ENCODE measurements at regions not wholly inside any gene's neighbourhood (a gene's known extent, or its start where the extent isn't known, plus 50 kb on each side); places are given as distances from the start of the nearest gene placed in this dataset.

DNA sequence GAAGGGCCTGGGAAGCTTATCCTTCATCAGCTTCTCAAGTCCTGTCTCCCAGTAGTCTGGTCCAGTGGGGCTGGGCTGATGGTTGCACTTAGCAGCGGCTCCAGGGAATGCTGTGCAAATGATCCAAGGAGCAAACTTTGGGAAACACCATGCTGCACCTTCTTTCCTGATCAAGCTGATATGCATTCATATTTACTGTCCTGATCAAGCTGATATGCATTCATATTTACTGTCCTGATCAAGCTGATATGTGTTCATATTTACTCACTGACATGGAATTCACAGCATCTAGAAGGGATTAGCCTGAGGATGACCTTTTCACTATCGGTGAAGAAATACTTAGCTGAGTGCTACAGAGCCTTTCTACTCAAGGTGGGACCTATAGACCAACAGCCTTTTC, 330.7 kb downstream of the BMPER start:
- Histone ChIP-seq H3K36me3 (ENCODE audit: insufficient read depth, low read depth, low read length) (no peaks in the 10 kb centered on the region), H3K4me3 (ENCODE audit: low read length) (no peak overlapping the region), H3K27me3 (ENCODE audit: insufficient read depth, low read length) (no peaks in the 10 kb centered on the region), H3K9ac (ENCODE audit: low read depth, low read length) (no peak overlapping the region), H3K27ac (ENCODE audit: low read length) (no peak overlapping the region), H3K9me3 (ENCODE audit: insufficient read depth, low read depth, low read length) (no peaks in the 10 kb centered on the region), H3K4me1 (ENCODE audit: insufficient read depth, low read length) (no peaks in the 10 kb centered on the region)

DNA sequence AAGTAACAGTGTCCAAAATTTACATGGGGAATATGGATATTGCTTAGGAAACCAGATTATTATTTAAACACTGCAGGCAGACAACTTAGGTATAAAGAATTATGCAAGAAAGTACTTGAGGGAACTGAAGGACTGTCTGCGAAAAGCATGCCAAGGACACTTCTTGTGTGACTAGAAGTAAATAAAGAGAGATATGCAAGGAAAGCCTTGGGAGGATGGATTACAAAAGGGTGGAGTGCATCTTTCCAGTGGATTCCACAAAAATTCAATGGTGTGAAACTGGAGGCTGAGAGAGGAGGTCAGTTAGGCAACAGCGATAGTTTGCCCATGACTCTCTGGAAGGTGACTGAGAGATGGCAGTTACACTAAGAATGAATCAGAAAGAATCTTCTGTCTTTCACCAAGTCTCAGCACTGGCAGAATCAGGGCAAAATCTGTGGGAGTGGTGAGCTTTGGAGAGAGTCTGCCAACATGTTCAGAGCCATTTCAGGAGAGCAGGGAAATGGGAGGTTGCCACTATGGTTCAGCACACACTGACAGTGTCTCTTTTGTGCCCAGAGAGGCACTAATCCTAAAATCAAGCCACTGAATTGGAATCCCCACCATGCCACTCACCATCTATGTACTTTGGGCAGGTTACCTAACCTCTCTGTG, 331.6 kb downstream of the BMPER start:
- H3K4me1 ChIP-seq (ENCODE audit: insufficient read depth, low read length) = no peaks in the 10 kb centered on the region
- no peak overlapping the region for H3K4me3 ChIP-seq (ENCODE audit: low read length)
- H3K9ac ChIP-seq (ENCODE audit: low read depth, low read length) = no peak overlapping the region
- H3K27ac ChIP-seq (ENCODE audit: low read length) = no peak overlapping the region
- no peaks in the 10 kb centered on the region for H3K27me3 ChIP-seq (ENCODE audit: insufficient read depth, low read length)
- no peaks in the 10 kb centered on the region for H3K36me3 ChIP-seq (ENCODE audit: insufficient read depth, low read depth, low read length)
- no peaks in the 10 kb centered on the region for H3K9me3 ChIP-seq (ENCODE audit: insufficient read depth, low read depth, low read length)

- Histone ChIP-seq H3K27ac (ENCODE audit: low read length) (no peak overlapping the region), H3K4me1 (ENCODE audit: insufficient read depth, low read length) (no peaks in the 10 kb centered on the region), H3K4me3 (ENCODE audit: low read length) (no peak overlapping the region), H3K27me3 (ENCODE audit: insufficient read depth, low read length) (no peaks in the 10 kb centered on the region), H3K9ac (ENCODE audit: low read depth, low read length) (no peak overlapping the region), H3K36me3 (ENCODE audit: insufficient read depth, low read depth, low read length) (no peaks in the 10 kb centered on the region), H3K9me3 (ENCODE audit: insufficient read depth, low read depth, low read length) (no peaks in the 10 kb centered on the region)
Measured at GRCh38 chr7:34237493-34237849, 332.1 kb downstream of the BMPER start.

GRCh38 chr7:34240417-34240816, 335.1 kb downstream of the BMPER start:
- Histone ChIP-seq H3K27me3 (ENCODE audit: insufficient read depth, low read length) (no peaks in the 10 kb centered on the region), H3K9me3 (ENCODE audit: insufficient read depth, low read depth, low read length) (no peaks in the 10 kb centered on the region), H3K27ac (ENCODE audit: low read length) (no peak overlapping the region), H3K36me3 (ENCODE audit: insufficient read depth, low read depth, low read length) (no peaks in the 10 kb centered on the region), H3K9ac (ENCODE audit: low read depth, low read length) (no peak overlapping the region), H3K4me3 (ENCODE audit: low read length) (no peak overlapping the region), H3K4me1 (ENCODE audit: insufficient read depth, low read length) (no peaks in the 10 kb centered on the region)

- H3K9ac ChIP-seq (ENCODE audit: low read depth, low read length) = no peak overlapping the region
- H3K9me3 ChIP-seq (ENCODE audit: insufficient read depth, low read depth, low read length) = no peaks in the 10 kb centered on the region
- H3K27me3 ChIP-seq (ENCODE audit: insufficient read depth, low read length) = no peaks in the 10 kb centered on the region
- no peaks in the 10 kb centered on the region for H3K4me1 ChIP-seq (ENCODE audit: insufficient read depth, low read length)
- H3K4me3 ChIP-seq (ENCODE audit: low read length) = no peak overlapping the region
- H3K36me3 ChIP-seq (ENCODE audit: insufficient read depth, low read depth, low read length) = no peaks in the 10 kb centered on the region
- H3K27ac ChIP-seq (ENCODE audit: low read length) = no peak overlapping the region
Measured at GRCh38 chr7:34242391-34242790, 337.1 kb downstream of the BMPER start.

DNA sequence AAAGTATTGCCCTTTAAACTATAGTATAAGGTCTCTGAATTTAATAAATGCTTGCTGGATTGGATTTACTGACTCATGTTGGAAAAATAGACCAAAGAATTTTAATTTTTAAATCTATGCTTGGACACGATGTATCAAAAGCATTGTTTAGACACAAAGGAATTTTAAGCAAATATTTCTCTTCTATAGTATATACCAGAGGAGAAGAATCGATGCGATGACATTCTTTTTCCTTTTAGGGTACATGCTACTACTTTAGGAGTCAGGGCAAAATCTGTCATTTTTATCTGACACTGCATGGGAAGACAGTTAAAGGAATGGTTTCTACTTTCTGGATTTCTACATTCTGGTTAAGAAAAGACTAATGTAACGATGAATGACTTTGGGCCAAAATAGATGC, 339.9 kb downstream of the BMPER start:
- Histone ChIP-seq H3K4me3 (ENCODE audit: low read length) (no peak overlapping the region), H3K9ac (ENCODE audit: low read depth, low read length) (no peak overlapping the region), H3K4me1 (ENCODE audit: insufficient read depth, low read length) (no peaks in the 10 kb centered on the region), H3K27me3 (ENCODE audit: insufficient read depth, low read length) (no peaks in the 10 kb centered on the region), H3K27ac (ENCODE audit: low read length) (no peak overlapping the region), H3K9me3 (ENCODE audit: insufficient read depth, low read depth, low read length) (no peaks in the 10 kb centered on the region), H3K36me3 (ENCODE audit: insufficient read depth, low read depth, low read length) (no peaks in the 10 kb centered on the region)

- H3K4me3 ChIP-seq (ENCODE audit: low read length) = no peak overlapping the region
- H3K36me3 ChIP-seq (ENCODE audit: insufficient read depth, low read depth, low read length) = no peaks in the 10 kb centered on the region
- no peak overlapping the region for H3K27ac ChIP-seq (ENCODE audit: low read length)
- no peaks in the 10 kb centered on the region for H3K9me3 ChIP-seq (ENCODE audit: insufficient read depth, low read depth, low read length)
- H3K27me3 ChIP-seq (ENCODE audit: insufficient read depth, low read length) = no peaks in the 10 kb centered on the region
- no peaks in the 10 kb centered on the region for H3K4me1 ChIP-seq (ENCODE audit: insufficient read depth, low read length)
- no peak overlapping the region for H3K9ac ChIP-seq (ENCODE audit: low read depth, low read length)
Measured at GRCh38 chr7:34247468-34247867, 342.1 kb downstream of the BMPER start.

DNA sequence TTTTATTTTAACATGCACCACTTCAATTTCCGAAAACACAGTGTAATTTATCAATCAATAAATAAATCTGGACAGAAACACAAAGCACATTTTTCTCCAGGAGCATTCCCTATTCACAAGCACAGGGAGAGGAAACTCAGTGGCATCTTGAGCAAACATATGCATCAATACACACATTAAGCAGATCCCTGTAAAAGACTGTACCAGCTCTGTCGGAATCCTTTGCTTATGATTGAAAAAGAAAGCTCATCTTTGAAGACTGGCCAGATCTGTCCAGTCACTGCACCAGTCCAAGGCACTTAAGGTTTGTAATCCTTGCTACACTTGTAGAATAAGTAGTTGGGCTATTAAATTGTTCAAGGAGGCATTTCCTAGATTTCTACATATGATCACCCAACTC, 343.9 kb downstream of the BMPER start:
- Histone ChIP-seq H3K4me1 (ENCODE audit: insufficient read depth, low read length) (no peaks in the 10 kb centered on the region), H3K27me3 (ENCODE audit: insufficient read depth, low read length) (no peaks in the 10 kb centered on the region), H3K36me3 (ENCODE audit: insufficient read depth, low read depth, low read length) (no peaks in the 10 kb centered on the region), H3K9me3 (ENCODE audit: insufficient read depth, low read depth, low read length) (no peaks in the 10 kb centered on the region), H3K27ac (ENCODE audit: low read length) (no peak overlapping the region), H3K9ac (ENCODE audit: low read depth, low read length) (no peak overlapping the region), H3K4me3 (ENCODE audit: low read length) (no peak overlapping the region)

- Histone ChIP-seq H3K27me3 (ENCODE audit: insufficient read depth, low read length) (no peaks in the 10 kb centered on the region), H3K4me1 (ENCODE audit: insufficient read depth, low read length) (no peaks in the 10 kb centered on the region), H3K27ac (ENCODE audit: low read length) (no peak overlapping the region), H3K9me3 (ENCODE audit: insufficient read depth, low read depth, low read length) (peaks cover 7% of the 10 kb centered on the region; the same call in 1 of the 2 replicates), H3K36me3 (ENCODE audit: insufficient read depth, low read depth, low read length) (no peaks in the 10 kb centered on the region), H3K9ac (ENCODE audit: low read depth, low read length) (no peak overlapping the region), H3K4me3 (ENCODE audit: low read length) (no peak overlapping the region)
Measured at GRCh38 chr7:34260279-34260678, 354.9 kb downstream of the BMPER start.

DNA sequence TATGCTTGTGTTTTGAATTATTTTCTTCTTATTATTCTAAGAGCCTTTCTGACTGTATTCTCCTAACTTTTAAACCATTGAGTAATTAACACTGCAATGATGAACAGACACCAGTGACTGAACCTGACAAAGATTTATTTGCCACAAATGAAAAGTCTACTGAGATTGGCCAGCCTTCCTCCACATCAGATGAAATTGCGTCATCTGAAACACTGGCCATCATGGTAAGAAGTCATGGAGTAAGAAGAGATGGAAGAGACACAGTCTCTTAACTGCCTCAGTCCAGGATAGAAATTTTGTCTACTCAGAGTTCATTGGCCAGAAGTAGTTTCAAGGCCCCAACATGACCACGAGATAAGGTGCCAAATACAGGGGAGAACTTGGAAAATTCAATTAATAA, 357.8 kb downstream of the BMPER start:
- H3K27ac ChIP-seq (ENCODE audit: low read length) = no peak overlapping the region
- H3K4me1 ChIP-seq (ENCODE audit: insufficient read depth, low read length) = no peaks in the 10 kb centered on the region
- H3K36me3 ChIP-seq (ENCODE audit: insufficient read depth, low read depth, low read length) = no peaks in the 10 kb centered on the region
- H3K4me3 ChIP-seq (ENCODE audit: low read length) = no peak overlapping the region
- H3K9ac ChIP-seq (ENCODE audit: low read depth, low read length) = no peak overlapping the region
- H3K27me3 ChIP-seq (ENCODE audit: insufficient read depth, low read length) = no peaks in the 10 kb centered on the region
- peaks cover 7% of the 10 kb centered on the region; the same call in 1 of the 2 replicates for H3K9me3 ChIP-seq (ENCODE audit: insufficient read depth, low read depth, low read length)

DNA sequence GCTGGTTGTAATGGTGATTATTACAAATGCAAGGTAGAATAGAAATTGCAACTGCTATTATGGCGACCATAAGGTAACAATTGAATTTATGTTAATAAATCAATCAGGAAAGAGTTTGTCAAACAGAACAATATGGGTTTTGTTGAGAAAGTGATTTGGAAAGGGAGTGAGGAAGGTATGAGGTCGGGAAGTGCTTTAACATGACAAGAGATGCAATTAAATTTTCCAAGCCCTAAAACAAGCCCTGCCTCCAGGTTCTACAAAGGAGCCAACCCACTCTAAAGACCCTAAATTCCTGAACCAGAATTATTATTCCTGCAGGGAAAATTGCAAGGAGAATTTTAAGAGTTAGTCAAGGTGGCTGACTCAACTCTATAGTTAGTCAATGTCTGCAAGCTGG, 363.7 kb downstream of the BMPER start:
- H3K9me3 ChIP-seq (ENCODE audit: insufficient read depth, low read depth, low read length) = no peaks in the 10 kb centered on the region
- no peaks in the 10 kb centered on the region for H3K36me3 ChIP-seq (ENCODE audit: insufficient read depth, low read depth, low read length)
- no peaks in the 10 kb centered on the region for H3K27me3 ChIP-seq (ENCODE audit: insufficient read depth, low read length)
- H3K4me3 ChIP-seq (ENCODE audit: low read length) = peak overlapping the region; percentile 28; the same call in 1 of the 2 replicates
- no peak overlapping the region for H3K9ac ChIP-seq (ENCODE audit: low read depth, low read length)
- H3K4me1 ChIP-seq (ENCODE audit: insufficient read depth, low read length) = peaks cover 18% of the 10 kb centered on the region; the same call in 1 of the 2 replicates
- no peak overlapping the region for H3K27ac ChIP-seq (ENCODE audit: low read length)

- H3K9ac ChIP-seq (ENCODE audit: low read depth, low read length) = no peak overlapping the region
- no peaks in the 10 kb centered on the region; the same call in 1 of the 2 replicates for H3K9me3 ChIP-seq (ENCODE audit: insufficient read depth, low read depth, low read length)
- no peaks in the 10 kb centered on the region for H3K27me3 ChIP-seq (ENCODE audit: insufficient read depth, low read length)
- no peak overlapping the region for H3K4me3 ChIP-seq (ENCODE audit: low read length)
- peaks cover 3% of the 10 kb centered on the region; the same call in 1 of the 2 replicates for H3K4me1 ChIP-seq (ENCODE audit: insufficient read depth, low read length)
- no peaks in the 10 kb centered on the region for H3K36me3 ChIP-seq (ENCODE audit: insufficient read depth, low read depth, low read length)
- H3K27ac ChIP-seq (ENCODE audit: low read length) = no peak overlapping the region
Measured at GRCh38 chr7:34275624-34276023, 370.3 kb downstream of the BMPER start.

All from iPS-20b (cell line).